PFSK-1 (cell line): ENCODE measurements at regions not wholly inside any gene's neighbourhood (a gene's known extent, or its start where the extent isn't known, plus 50 kb on each side); places are given as distances from the start of the nearest gene placed in this dataset.

Experiments
- POLR2AphosphoS5 ChIP-seq: IDR thresholded peaks from 2 replicates; pipeline ENCODE4 v1.6.1; 2012; ENCODE audit warnings: low read depth, mild to moderate bottlenecking, control low read depth, low read length, moderate library complexity
- TF ChIP-seq, protein P1 (sequence below), 2 experiments: IDR thresholded peaks; 2 replicates each; pipeline versions ENCODE4 v1.6.1 to v1.8.0; 2011 to 2012; ENCODE audit warnings: low read depth in 2 of 2, low read length in 2 of 2, control low read depth in 1 of 2, inconsistent platforms in 1 of 2, mild to moderate bottlenecking in 1 of 2, moderate library complexity in 1 of 2; ENCODE audit not compliant: insufficient read depth in 1 of 2

- TF ChIP-seq, protein P1, sequence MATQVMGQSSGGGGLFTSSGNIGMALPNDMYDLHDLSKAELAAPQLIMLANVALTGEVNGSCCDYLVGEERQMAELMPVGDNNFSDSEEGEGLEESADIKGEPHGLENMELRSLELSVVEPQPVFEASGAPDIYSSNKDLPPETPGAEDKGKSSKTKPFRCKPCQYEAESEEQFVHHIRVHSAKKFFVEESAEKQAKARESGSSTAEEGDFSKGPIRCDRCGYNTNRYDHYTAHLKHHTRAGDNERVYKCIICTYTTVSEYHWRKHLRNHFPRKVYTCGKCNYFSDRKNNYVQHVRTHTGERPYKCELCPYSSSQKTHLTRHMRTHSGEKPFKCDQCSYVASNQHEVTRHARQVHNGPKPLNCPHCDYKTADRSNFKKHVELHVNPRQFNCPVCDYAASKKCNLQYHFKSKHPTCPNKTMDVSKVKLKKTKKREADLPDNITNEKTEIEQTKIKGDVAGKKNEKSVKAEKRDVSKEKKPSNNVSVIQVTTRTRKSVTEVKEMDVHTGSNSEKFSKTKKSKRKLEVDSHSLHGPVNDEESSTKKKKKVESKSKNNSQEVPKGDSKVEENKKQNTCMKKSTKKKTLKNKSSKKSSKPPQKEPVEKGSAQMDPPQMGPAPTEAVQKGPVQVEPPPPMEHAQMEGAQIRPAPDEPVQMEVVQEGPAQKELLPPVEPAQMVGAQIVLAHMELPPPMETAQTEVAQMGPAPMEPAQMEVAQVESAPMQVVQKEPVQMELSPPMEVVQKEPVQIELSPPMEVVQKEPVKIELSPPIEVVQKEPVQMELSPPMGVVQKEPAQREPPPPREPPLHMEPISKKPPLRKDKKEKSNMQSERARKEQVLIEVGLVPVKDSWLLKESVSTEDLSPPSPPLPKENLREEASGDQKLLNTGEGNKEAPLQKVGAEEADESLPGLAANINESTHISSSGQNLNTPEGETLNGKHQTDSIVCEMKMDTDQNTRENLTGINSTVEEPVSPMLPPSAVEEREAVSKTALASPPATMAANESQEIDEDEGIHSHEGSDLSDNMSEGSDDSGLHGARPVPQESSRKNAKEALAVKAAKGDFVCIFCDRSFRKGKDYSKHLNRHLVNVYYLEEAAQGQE (IDR thresholded peaks at IDR 0.05; ENCODE audit: insufficient read depth in 1 of 2, low read depth in 2 of 2, low read length in 2 of 2): no peak
- no peak for TF ChIP-seq POLR2AphosphoS5
Observed at GRCh38 chr4:130296448-130296847, 1200.5 kb downstream of the C4orf33 start.
